NOMO-1 treated with dmso at 0.1 percent for 144 hours (cell line): ENCODE measurements at regions not wholly inside any gene's neighbourhood (a gene's known extent, or its start where the extent isn't known, plus 50 kb on each side); places are given as distances from the start of the nearest gene placed in this dataset.

Source experiments
- DNase-seq: peaks from one replicate; lab custom pipeline; 2025; ENCODE audit not compliant: unreplicated experiment; lab: John Stamatoyannopoulos, UW

DNA sequence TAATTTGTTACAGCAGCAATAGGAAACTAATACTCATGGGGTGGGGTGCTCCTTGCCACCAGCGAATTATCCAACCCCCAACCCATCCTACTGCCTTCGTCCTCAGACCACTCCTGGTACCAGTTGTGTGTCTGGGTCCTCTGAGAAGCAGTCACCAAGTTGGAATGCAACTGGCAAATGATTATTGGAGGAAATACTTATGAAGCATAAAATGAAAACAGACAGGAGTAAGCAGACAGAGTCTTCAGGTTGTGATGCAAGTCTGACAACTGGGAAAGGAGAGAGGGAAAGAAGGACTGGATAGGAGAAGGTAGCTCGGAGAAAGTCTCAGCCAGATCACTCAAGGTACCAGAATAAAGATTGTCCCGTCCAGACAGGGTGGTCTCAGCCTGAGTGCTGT, 181.1 kb upstream of the ARID2 start:
- no peak for DNase-seq

DNA sequence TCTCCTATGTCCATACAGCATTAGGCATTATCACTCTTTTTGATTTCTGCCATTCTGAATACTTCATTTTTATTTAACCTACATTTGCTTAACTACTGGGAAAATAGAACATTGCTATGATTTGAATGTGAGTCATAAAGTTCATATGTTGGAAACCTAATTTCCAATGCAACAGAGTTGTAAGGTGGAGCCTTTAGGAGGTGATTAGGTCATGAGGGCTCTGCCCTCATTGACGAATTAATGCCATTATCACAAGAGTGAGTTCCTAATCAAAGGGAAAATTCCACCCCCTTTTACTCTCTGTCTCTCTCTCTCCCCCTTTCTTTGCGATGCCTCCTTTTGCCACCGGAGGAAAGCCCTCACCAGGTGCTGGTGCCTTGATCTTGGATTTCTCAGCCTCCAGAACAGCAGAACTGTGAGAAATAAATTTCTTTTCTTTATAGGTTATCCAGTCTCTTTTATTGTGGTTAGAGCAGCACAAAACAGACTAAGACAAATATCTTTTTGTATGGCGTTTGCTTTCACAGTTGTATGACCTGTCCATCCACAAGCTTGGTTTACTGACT, 180.1 kb upstream of the ARID2 start:
- DNase-seq: no peak

- no peak for DNase-seq
These were observed 176.3 kb upstream of the ARID2 start for GRCh38 chr12:45553204-45553603.

DNA sequence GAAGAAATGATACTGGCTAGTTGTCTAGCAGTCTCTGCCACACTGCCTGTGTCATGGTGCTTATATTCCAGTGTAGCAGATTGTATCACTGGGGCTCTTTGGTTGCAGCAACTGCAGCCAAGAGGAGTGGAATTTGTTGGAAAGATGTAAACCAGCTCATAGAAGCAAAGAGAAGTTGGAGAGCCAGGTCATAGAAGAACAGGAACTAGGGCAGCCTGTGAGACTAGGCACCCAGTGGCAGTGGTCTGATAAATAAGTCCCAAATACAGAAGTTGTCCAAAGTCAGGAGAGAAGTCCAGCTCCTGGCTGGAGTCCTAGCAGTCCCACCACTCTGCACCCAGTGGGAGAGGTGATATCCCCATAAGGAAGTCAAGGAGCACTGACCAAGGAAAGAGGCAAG, 172.5 kb upstream of the ARID2 start:
- peak; percentile 23 for DNase-seq

DNA sequence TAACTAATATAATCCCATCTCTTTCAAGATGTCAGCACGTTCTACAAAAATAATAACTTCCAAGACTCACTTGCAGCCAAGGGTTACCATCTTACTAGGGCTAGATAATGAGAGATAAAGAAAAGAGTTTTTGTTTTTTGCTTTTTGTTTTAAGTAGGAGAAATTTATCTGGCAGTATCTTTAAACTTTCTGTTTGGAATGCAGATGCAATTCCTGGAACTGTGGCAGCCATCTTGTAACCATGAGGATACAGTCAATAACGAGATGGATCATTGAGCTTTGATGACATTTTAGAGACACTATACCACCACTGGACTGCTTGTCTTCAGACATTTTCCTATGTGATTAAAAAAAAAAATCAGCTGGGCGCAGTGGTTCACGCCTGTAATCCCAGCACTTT, 171.2 kb upstream of the ARID2 start:
- no peak for DNase-seq

GRCh38 chr12:45559537-45559936, 170.0 kb upstream of the ARID2 start:
- no peak for DNase-seq

DNA sequence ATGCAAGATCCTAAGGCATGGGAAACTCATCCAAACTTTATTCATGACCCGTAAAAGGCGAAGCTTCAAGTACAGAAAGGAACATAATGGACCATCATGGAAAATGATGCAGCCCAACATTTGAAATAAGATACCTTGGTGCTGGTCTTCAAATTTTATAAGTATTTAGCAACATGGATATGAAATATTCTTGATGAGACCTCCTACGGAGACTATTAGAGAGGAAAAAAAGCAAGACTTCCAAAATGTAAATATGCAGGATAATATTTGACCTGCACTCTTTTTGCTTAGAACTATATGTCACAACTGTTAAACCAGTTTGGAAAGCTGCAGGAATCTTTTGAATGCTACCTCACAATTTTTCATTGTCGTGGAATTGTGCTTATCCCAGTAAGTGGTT, 168.8 kb upstream of the ARID2 start:
- DNase-seq: no peak

GRCh38 chr12:45561488-45561887, 168.0 kb upstream of the ARID2 start:
- no peak for DNase-seq

- DNase-seq: no peak
These were observed 163.9 kb upstream of the ARID2 start for GRCh38 chr12:45565590-45565989.

DNA sequence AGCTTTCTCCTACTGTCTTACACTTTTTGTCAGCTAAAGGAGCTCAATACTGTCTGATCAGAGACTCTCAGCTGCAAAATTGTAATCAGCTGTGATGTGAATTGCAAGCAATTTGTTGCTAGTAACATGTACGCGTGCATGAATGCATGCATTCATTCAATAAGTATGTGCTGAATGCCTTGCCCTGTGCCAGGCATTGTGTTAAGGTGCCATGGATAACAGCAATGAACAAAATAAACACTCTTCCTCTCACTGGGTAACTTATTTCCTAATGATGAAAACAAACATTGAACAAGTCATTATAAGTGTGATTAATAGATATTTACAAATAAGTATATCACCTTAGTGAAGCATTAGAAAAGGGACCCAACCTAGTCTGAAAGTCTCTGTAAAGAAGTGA, 163.2 kb upstream of the ARID2 start:
- DNase-seq: no peak

DNA sequence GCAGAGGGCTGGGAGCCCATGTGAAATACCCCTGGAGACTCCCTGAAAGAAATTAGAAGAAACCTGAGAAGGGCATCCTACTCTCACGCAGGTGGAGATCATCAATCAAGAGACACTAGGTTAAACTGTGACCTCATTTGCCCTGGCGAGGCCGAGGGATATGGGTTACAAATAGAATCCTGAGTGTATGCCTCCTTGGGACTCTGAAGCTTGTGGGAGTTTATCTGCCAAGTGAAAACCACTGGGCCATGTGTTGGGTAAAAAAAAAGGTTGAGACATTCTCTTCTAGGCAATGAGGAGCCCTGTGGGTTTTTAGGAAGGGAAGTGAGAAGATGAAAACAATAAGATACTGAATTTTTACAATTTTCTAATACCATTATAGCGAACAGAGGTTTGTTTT, 160.7 kb upstream of the ARID2 start:
- DNase-seq: peak; percentile 10

GRCh38 chr12:45570501-45570900, 159.0 kb upstream of the ARID2 start:
- no peak for DNase-seq

GRCh38 chr12:45572114-45572513, 157.4 kb upstream of the ARID2 start:
- no peak for DNase-seq

DNA sequence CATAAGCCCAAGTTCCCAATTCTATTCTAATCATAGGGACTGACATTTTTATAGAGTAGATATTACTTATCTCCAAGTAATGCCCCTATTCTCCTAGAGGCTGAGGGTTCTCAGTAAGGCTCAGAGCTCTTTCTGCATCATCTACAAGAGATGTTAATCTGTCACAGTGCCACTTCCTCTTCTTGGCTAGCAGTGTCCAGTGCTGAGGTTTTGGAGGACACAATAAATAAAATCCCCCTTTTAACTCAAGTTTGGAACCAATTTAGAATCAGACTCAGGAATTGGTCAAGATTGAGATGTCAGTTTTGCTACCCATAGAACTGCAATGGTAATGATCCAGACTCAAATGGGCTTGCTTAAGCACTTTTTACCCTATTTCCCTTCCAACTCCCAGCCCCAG, 154.1 kb upstream of the ARID2 start:
- peak; percentile 32 for DNase-seq

DNA sequence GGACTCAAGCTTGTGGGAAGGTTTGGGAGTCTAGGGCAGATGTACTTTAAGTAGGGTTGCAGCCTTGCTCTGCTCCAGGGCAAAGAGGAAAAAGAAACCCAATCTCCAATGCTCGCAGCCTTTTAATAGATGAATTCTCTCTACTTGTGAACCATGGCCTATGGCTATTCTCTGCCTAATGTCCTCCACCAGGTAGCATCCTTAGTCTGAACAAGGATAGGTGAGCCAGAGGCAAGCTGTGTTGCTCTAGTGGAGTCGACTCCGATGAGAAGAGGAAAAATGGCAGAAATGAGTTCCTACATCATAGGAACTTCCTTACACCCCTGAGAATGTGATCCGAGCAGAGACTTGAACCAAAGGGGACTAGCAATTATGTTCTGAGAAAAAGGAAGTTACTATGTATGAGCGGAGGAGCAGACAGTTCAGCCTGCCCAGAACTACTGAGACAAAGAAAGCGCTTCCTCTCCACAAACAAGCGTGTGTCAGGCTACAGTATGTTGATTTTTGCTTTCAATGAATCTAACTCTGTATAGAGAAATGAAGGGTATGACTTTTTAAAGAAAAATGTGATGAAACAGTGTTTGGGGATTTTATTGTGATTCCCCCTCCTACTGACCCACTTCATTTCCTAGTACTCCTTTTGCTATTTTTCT, 153.6 kb upstream of the ARID2 start:
- peak; percentile 91 for DNase-seq

DNA sequence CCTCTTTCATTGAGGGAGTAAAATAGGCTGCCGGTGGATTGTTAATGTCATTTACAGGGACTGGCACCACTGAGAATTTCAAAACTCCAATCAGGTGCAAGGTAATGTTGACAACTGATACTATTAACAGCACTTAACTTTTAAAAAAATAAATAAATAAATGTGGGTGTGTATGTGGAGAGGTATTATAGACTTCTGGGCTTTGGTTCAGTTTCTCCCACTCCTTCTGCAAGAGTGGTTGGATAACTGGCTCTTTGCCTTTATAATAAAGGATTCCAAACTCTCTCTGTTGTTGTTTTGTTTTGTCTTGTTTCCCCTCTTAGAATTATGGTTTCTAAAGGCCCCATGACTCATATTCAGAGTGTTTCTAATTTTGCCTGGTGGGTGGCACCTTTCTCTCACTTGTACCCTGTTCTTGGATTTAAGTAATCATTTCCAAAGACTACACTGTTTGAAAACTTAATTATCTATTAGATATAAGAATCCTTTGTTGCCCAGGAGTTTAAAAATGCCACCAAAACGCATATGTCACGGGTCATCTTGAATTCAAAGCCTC, 151.6 kb upstream of the ARID2 start:
- DNase-seq: no peak

DNA sequence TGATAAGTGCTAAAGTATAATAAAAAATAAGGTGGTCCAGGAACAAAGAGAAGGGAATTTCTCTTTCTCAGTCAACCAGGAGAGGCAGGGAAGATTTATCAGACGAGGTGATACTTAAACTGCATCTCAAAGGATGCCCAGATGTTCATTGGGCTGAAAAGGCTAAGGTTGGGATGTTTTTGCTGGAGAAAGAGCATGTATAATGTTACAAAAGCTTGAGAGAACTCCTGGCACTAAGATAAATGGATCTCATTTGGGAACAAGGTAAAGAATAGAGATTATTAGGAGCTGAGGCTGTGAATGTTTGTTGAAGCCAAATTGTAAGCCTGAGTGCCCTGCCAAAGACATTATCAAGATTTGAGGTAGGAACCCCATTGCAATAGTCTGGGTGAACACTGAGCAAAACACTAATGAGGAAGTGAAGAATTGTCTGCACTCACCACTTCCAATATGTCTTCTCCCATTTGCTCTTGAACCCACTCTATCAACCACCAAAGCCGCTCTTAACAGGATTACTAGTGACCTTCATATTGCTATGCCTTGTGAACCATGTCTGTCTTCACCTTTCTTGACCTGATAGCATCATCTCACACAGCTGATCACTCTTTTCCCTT, 149.0 kb upstream of the ARID2 start:
- no peak for DNase-seq

DNA sequence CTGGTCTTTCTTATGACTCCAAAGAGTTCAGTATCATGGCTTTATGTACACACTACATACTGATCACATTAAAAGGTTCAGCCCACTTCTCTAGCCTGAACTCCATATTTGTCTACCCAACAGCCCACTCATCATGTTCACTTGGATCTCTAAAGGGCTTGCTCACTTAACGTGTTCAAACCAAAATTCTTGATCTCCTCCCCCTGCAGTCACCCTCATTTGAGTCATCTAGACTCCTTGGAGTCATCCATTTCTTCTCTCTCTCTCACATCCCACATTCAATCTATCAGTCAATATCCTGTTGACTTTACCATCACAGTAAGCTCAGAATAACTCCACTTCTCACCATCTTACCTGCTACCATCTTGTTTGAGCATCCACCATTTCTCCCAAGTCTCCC, 148.4 kb upstream of the ARID2 start:
- DNase-seq: no peak

DNA sequence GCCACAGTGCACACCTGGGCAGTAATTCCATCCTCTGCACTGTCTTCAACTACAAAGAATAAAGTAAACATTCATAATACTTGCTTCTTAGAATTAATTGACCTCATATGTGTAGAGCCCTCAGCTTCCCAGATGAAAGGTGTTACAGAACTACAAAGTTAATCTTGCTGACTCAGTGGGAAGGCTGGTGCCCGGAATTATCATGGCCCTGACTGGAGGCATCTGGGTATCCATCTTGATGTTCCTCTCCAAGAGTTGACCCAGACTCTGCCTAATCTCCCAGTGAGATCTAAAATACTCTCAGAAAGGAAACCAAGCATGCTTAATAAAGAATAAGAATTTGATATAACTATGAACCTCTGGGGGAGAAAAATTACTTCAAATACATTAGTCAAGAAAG, 147.0 kb upstream of the ARID2 start:
- no peak for DNase-seq

- DNase-seq: no peak
These were observed 146.4 kb upstream of the ARID2 start for GRCh38 chr12:45582986-45583659.

DNA sequence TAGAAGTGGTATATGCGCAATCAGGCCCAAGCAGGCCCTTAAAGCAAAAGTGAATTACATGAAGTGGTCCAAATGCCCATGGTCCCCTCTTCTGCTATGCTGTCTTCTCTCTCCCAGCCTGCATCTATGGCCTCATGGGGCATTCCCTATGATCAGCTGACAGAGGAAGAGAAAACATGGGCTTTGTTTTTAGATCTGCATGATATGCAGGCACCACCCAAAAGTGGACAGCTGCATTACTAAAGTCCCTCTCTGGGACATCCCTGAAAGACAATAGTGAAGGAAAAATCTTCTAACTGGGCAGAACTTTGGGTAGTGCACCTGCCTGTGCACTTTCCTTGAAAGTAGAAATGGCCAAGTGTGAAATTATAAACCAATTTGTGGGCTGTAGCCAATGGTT, 145.2 kb upstream of the ARID2 start:
- DNase-seq: no peak
